Limb (tissue), 2 donors: ENCODE measurements at regions not wholly inside any gene's neighbourhood (a gene's known extent, or its start where the extent isn't known, plus 50 kb on each side); places are given as distances from the start of the nearest gene placed in this dataset.

Experiments
- DNase-seq, 2 donors: peaks; one replicate each; pipeline ENCODE4 v3.0.0-alpha.2; 2016; ENCODE audit errors: extremely low spot score in 2 of 2

DNA sequence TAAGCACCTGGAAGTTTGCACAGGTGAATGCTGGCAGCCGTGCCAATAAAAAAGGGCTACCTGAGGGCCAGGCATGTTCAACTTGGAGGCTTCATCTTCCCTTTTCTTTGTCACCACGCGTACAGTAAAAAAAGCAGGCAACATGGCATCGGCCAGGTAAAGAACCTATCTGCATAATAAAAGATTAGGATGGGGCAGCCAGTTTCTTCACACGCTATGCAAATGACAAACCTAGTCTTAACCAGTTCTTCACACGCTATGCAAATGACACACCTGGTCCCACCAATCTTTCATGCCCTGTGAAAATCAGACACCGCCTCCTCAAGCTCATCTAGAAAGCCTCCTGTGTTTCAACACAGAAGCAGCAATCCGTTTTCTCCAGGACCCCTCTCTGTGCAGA is 413.4 kb downstream of the HLX start:
- no peak for DNase-seq

DNA sequence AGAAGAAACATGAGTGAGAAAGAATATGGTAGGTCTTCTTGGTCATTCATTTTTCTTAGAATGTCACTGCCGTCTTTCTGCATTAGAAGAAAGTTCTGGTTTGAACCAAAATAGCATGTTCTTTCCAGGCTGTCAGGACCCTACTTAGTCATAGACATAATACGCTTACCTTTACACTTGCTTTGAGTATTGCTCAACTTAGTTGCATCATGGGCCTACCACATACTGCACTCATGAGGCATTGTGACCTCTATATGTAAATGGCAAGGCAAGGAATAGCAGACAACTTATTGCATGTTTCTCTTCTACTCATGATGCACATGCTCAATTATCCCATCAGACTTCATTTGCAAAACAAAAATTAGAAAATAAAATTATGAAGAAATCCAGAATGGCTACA is 415.0 kb downstream of the HLX start:
- no peak for DNase-seq

DNA sequence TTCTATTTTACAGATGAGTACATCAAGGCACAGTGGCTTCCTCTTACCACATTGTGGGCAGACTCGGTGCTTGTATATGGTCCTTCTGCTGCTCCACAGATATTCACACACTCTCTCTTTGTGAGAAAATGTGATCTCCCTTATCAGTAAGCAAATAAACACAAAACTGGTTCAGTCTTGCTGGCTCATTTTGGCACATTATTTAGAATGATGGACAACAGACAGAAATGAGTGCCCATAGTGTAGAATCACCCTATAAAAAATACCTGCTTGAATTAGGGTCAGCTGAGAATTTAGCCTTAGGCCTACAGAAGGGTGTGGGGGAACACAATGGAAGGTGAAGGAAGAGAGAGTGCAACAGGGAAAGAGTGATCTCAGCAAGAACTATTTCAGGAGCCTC is 423.1 kb downstream of the HLX start:
- DNase-seq, result no peak

DNA sequence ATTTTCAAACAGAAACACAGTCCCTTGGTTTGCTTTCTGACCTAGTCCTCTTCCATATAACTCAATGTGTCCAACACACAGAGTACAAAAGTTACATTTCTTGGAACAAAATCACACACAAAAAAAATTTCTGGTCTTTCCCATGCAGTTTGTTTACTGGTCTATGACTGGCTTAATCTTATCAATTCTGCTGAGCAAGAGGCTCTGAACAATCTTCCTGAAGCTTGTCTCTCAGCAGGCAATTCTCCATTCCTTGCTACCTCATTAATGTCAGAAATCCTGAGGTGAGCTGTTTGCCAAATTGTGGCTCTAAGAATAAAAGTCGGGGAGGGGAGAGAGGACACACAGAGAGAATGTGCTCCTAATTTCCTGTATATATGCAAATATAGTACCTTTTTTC is 423.6 kb downstream of the HLX start:
- DNase-seq, result no peak

DNA sequence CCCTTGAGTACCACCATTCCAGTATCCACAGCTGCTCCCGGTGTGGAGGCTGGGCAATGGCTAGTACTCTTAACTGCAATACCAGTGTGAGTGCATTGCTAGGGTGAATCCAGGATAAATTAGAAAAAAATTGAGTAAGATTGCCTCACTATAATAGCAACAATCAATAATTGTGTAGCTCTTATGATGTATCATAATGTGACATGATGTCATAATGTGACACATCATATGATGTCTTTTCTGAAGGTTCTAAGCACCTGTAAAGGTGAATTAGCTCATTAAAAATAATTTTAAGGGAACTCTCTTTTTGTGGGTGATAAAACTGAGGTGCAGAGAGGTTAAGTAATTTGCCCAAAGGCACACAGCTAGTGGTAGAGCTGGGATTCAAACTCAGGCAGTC is 424.4 kb downstream of the HLX start:
- no peak for DNase-seq

DNA sequence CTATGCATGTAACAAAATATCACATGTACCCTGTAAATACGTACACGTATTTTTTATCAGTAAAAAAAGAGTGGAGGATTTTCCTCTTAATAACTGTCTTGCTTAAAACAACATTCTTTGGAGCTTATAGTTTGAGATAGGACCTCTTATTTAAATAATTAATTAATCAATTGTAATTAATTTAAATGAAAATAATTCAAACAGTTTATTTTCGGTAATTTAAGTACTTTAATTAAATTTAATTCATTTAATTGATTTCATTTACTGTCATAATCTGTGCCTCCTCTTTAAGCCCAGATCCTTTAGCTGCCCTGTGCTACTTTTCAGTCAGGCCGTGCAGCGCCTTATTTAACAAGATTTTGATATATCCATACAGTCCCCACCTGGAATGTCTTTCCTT is 427.0 kb downstream of the HLX start:
- no peak for DNase-seq

DNA sequence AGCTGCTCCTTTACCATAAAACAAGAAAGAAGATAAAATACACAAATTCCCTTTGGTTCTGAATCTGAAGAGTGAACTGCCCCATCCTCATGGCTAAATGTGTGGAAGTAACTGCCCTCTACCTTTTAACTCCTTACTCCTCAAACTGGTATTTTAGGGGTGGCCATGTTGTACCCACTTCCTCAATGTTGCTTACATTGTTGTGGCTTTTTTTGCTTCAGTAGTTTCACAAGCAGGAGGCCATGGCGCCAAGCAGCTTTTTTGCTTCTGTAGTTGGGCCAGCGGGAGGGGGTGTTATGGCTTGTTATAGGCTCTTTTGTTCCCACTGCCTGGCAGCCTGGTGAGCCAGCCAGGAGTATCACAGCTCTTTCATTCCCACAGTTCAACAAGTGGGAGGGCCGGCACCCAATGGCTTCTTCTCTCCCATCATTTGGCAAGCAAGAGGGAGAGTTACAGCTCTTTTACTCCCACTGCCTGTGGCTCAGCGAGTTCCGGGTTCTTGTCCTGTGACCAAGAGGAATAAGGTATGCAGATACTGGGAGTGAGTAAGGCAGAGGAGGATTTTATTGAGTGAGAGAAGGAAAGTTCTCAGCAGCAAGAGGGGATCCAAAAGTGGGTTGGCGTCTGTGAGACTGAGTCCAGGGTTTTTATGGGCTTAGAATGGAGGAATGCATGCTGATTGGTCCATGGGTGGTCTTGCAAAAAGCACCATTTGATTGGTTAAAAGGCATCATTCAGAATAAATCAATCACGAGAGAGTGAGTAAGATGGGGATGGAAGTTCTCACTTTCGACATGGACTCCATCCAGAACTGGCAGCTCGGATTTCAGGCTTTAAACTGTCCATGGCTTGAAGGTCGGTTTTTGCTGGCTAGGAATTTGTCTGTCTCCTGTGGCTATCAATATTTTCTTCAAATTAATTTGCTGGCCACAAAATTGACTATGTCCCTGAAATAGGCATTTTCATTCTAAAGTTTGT is 429.6 kb downstream of the HLX start:
- no peak for DNase-seq

DNA sequence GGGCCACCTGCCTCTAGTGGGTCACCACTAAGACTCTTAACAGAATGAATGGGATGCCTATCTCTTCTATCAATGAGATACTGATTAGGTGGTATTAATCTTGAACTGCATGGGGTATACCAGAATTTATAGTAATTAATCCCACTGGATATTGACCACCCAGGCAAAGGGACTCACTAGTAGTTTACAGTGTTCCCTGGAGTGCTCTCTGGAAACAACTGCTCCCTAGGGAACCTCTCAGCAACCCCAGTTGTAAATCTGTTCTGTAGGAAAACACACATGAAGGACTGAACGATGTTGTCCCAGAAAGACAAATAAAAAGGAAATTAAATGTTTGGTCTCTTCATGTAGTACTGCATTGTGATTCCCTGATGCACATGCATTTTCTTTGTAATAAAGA is 430.5 kb downstream of the HLX start:
- no peak for DNase-seq

DNA sequence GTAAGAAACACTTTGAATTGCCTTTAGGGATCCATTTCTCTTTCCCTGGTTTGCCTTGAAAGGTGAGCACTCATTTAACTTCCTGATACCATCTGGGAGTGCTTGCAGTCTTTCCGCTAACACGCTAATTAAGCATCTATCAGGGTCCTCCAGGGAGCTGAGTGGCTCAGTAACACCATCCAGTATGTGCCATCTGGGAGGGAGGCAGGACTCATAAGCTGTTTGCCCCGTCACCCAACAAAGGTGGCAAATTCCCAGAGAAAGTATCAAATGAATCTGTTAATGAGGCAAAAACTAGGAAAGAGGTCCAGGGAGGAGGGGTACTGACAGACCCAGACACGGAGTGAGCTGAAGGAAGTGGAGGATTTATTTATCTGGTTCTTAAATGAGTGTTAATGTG is 430.9 kb downstream of the HLX start:
- DNase-seq, result no peak

DNA sequence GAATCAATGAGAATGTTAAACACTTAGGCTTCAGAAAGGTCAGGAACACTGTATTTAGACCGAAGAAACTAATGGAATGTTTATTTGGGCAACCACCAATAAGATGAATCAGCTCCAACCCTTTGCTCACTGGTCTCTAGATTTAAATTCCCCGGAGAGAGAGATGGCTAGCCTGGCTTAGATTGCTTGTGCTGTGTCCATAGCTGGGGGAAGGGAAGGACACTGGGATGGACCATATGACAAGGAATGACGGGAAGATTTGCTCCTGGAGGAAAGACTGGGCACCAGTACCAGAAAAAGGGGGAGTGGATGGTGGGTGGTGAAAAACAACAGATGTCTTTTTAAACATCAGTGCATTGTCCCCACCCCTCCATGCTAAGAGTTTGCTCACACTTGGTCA is 426.6 kb downstream of the DUSP10 start:
- DNase-seq, result no peak

DNA sequence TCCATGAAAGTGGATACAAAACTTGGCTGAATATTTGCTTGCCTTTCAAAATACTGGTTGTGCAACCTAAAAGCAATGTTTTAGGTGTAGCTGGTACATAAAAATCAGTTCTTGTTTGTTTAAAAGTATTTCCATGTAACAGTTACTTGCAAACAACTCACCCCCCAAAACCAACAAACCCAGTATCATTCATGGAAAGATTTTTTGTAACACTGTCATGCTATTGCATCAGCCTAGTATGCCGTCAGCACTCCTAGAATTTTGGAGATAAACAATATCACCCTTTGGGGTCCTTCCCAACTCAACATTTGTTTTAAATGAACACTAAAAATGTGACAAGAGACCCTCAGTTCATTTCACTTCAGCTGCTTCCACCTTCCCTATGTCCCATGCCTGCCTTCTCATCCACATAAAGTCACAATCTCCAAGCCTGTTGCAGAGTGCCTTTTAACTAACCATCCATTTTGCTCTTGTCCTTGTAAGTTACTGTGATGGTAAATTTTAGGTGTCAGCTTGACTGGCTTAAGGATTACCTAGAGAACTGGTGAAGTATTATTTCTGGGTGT is 425.3 kb downstream of the DUSP10 start:
- no peak for DNase-seq

DNA sequence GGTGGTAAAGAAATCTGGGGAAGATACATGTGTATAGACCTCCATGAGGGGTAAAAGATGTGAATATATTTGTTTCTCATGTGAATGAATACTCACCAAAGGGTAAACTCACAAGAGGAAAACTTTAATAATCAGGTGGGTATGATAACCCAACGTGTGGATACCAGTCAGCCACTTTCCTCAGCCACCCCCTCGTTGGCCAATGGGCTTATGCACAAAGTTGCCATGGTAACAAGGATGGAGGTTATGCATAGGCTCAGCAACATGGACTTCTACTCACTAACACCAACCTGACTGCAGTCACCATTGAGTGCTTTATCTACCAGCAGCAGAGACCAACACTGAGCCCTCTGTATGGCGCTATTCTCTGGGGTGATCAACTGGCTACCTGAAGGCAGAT is 424.4 kb downstream of the DUSP10 start:
- DNase-seq, result no peak

DNA sequence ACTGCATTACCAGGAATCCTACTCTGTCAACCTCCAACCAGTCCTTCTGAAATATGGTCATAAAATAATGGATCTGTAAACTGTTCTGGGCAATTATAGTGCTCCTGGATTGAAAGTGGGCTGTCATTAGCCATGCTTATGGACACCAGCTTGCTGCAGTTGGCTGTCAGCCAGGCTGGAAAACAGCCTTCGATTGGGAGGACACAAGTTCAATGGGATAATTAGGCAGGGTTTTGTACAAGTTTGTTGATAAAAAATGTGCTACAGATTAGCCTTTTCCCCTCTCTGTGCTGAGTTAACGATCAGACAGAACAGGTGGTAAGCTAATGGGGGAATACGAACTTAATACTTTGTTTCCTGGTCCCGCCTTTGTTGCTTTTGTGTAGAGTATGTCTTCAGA is 413.9 kb downstream of the DUSP10 start:
- no peak for DNase-seq

DNA sequence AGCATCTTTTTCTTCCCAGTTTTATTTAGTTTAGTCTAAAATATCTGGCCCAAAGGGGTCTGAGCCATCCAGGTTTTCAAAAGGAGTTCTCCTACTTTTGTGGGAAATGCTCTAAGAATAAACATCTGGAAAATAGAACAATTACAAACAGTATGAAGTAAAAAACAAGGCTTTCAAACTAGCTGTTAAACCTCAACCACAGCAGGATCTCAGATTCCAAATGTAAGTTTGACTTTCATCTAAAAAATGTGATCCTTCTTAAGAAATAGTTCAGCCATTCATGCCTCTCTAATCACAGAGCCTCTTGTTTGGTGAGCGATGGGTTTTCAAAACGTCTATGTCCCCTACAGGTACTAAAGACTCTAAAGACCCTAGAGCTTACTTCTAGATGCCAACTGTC is 413.5 kb downstream of the DUSP10 start:
- no peak for DNase-seq

DNA sequence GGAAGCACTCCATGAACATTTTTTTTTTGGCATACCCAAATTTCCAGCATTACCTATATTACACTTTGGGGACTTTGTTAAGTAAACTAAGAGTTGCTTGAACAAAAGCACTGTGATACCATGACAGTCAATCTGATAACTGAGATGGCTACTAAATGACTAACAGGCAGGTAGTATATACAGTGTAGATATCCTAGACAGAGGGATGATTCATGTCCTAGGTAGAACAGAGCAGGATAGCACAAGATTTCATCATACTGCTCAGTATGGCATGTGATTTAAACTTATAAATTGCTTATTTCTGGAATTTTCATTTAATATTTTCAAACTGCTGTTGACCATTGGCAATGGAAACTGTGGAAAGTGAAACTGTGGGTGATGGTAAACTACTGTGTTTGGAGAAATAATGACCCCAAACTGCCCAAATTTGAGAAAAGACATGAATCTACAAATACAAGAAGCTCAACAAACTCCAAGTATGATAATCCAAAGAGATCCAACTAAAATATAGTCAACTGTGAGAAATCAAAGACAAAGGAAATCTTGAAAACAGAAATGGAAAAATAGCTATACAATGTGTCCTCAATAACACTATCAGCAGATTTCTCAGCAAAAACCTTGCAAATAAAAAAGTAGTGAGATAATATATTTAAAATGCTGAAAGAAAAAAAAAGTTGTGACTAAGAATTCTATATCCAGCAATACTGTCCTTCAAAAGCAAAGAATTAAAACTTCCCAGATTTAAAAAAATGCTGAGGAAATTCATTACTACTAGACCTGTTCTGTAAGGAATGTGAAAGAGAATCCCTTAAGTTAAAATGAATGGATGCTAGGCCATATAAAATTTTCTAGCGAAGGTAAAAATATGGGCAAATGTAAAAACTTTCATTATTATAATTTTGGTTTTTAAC is 410.4 kb downstream of the DUSP10 start:
- DNase-seq, result no peak

DNA sequence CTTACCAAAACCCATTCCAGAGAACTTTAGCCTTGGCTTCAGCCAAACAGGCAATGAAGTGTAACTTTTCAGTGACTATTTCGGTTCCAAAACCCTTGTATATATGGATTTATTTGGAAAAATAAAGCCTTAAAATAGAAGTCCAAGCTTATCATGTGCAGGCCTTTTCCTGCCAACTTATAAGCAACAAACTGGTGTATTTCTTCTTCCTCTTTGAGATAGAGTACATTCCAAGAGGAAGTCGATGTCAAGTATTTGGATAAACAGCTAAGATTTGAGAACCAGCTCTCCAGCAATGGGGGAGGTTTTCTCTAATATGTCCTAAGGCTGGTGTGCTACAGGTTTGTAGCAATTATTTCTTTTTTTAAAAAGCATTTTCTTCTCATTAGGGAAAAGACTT is 407.8 kb downstream of the DUSP10 start:
- no peak for DNase-seq

DNA sequence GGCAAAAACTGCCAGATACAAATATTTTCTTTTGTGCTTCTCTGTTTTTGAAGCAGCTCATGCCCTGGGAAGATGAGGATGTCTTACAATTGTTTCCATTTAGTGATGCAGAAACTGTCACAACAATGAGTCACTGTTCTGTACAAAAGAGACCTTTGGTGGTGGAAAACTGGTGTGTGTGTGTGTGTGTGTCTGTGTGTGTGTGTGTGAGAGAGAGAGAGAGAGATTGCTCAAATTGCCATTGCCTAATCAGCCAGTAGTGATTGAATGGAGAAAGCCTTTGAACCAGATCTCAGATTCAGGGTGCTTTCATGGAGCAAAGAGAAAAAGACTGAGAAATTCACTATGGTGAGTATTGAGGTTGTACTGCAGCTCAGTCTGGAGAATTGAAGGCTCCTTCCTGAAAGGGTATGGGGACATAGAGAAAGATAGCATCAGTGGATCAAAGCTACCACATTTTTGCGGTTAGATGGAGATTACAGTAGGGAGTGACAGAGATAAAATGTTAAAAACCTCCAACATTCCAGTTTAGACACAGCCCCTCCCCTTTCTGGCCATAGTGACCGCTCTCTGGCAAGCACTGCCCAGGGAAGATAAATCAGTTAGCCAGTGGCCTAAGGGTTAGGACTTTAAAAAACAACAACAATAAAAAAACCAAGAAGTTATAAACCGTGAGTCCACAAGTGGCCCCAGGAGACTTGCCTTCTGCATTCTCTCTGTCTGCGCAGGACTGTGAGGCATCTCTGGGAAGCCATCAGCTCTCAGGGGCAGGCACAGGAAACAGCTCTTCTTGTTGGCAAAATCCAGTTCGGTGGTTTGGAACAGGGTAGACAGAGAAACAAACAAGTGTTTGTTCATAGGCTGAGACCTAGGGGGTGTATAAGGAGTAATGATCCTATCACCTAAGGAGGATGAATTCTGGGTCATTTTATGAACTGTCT is 406.5 kb downstream of the DUSP10 start:
- DNase-seq, result no peak

DNA sequence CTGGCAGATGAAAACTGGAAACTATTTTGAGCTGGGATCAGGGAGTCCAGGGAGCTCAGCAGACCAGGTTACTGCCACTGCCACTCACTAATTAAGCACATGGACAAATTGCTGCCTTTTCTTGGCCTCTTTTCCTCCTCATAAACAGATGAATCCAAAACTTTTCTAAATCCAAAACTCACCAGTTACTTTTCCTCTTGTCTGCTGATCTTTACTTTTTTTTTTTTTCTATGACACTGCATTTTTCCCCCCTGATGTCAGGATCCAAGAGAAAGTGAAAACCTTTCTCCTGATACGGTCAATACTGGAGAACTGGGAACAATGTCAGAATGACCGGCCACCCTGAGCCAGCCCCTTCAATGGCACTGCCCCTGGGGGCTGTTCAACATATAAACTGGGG is 405.8 kb downstream of the DUSP10 start:
- DNase-seq, result no peak

DNA sequence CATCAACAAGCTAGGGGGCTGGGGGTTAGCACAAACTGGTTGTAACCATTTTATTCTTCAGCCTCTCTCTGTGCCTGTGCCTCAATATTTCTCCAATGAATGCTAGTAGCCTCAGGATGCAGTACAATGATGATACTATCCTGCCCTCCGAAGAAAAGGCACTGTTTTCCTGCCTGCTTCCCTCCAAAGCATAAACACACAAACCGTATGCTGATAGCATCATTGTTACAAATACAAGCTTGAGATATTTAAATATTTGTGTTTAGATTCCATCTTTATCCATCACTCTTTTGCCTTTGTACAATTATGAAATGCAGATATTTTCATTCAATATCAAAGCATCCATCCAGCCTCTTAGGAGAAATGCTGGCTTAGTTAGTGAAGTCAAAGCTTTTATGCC is 404.8 kb downstream of the DUSP10 start:
- no peak for DNase-seq

DNA sequence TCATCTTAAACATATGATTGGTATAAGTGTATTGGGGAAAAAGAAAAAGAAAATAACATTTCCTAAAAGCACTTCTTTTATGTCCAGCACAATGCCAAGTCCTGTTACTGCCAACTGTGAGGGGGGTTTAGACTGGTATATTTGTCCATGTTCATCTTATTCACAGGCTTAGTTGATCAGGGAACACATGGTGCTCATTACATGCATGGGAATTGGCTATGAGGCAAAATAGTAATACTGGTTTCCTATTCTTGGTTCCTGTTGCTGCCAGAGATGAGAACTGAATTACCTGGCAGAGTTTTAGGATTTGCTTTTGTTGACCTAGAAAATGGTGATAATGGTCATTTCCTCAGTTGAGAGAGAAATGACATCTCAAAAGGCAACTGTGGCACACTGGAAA is 398.8 kb downstream of the DUSP10 start:
- no peak for DNase-seq

DNA sequence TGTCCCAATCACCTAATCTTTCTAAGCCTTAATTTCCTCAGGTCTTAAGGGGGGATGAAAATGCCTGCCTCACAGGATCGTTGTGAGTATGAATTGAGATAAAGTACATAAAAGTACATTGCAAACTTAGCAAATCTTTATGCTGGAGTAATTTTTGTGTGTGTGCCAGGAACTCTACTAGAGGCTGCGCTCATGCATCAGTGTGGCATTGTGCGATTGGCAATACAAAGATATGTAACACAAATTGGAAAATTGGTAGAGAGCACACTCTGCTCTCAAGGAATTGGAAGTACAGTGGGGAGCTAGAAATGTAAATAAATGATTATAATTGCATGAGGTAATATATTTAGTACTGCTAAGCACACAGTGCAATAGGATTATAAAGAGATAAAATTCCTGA is 398.3 kb downstream of the DUSP10 start:
- DNase-seq, result no peak
